SJCRH30 (cell line): ENCODE measurements at regions not wholly inside any gene's neighbourhood (a gene's known extent, or its start where the extent isn't known, plus 50 kb on each side); places are given as distances from the start of the nearest gene placed in this dataset.

Source experiments
- DNase-seq, 2 experiments: peaks; one replicate each; pipeline ENCODE4 v3.0.0-alpha.2; 2015 to 2020
- H3K27ac ChIP-seq: fragments of 250-450 bp; sonication (Bioruptor Pico); 2 replicates; pipeline ENCODE4 v1.5.1; 2020; ENCODE audit warnings: mild to moderate bottlenecking, moderate library complexity
- H3K27me3 ChIP-seq: fragments of 250-450 bp; sonication (Bioruptor Pico); 2 replicates; pipeline ENCODE4 v1.5.1; 2020; ENCODE audit warnings: mild to moderate bottlenecking, moderate library complexity
- H3K36me3 ChIP-seq: fragments of 250-450 bp; sonication (Bioruptor Pico); 2 replicates; pipeline ENCODE4 v1.5.1; 2020; ENCODE audit warnings: mild to moderate bottlenecking, moderate library complexity
- H3K4me1 ChIP-seq: fragments of 250-450 bp; sonication (Bioruptor Pico); 2 replicates; pipeline ENCODE4 v1.5.1; 2020; ENCODE audit warnings: mild to moderate bottlenecking, moderate library complexity
- H3K4me3 ChIP-seq: fragments of 250-450 bp; sonication (Bioruptor Pico); 2 replicates; pipeline ENCODE4 v1.5.1; 2020; ENCODE audit warnings: mild to moderate bottlenecking, moderate library complexity
- H3K9me3 ChIP-seq: fragments of 250-450 bp; sonication (Bioruptor Pico); replicated peaks from 2 replicates; pipeline ENCODE4 v1.5.1; 2020; ENCODE audit warnings: mild to moderate bottlenecking, moderate library complexity

- Histone ChIP-seq H3K4me3 (no peak overlapping the region), H3K27me3 (no peaks in the 10 kb centered on the region), H3K9me3 (no peaks in the 10 kb centered on the region), H3K36me3 (no peaks in the 10 kb centered on the region), H3K4me1 (no peaks in the 10 kb centered on the region), H3K27ac (no peak overlapping the region)
- no peak for DNase-seq
These were observed 696.9 kb downstream of the ZNF385D start for GRCh38 chr3:21054064-21054463.

GRCh38 chr3:21049334-21050062, 701.5 kb downstream of the ZNF385D start:
- Histone ChIP-seq H3K9me3 (no peaks in the 10 kb centered on the region), H3K27me3 (no peaks in the 10 kb centered on the region), H3K36me3 (no peaks in the 10 kb centered on the region)

GRCh38 chr3:21043139-21043538, 707.9 kb downstream of the ZNF385D start:
- no peaks in the 10 kb centered on the region for H3K36me3 ChIP-seq
- H3K9me3 ChIP-seq = no peaks in the 10 kb centered on the region
- H3K4me3 ChIP-seq = no peak overlapping the region
- H3K27ac ChIP-seq = no peak overlapping the region
- no peak for DNase-seq
- no peaks in the 10 kb centered on the region for H3K4me1 ChIP-seq
- no peaks in the 10 kb centered on the region for H3K27me3 ChIP-seq

More at GRCh38 chr3:21049334-21050062, 701.5 kb downstream of the ZNF385D start:
- DNase-seq = no peak
- Histone ChIP-seq H3K4me1 (no peaks in the 10 kb centered on the region), H3K4me3 (no peak overlapping the region), H3K27ac (no peak overlapping the region)

- no peaks in the 10 kb centered on the region for H3K9me3 ChIP-seq
- H3K4me1 ChIP-seq = no peaks in the 10 kb centered on the region
- no peak overlapping the region for H3K27ac ChIP-seq
- H3K27me3 ChIP-seq = no peaks in the 10 kb centered on the region
- H3K36me3 ChIP-seq = no peaks in the 10 kb centered on the region
- no peak overlapping the region for H3K4me3 ChIP-seq
- DNase-seq = no peak
These were observed 708.8 kb downstream of the ZNF385D start for GRCh38 chr3:21042184-21042583.

GRCh38 chr3:21041621-21042020, 709.4 kb downstream of the ZNF385D start:
- no peaks in the 10 kb centered on the region for H3K9me3 ChIP-seq
- no peaks in the 10 kb centered on the region for H3K4me1 ChIP-seq
- no peak overlapping the region for H3K27ac ChIP-seq
- no peaks in the 10 kb centered on the region for H3K36me3 ChIP-seq
- H3K4me3 ChIP-seq = no peak overlapping the region
- no peak for DNase-seq
- H3K27me3 ChIP-seq = no peaks in the 10 kb centered on the region

GRCh38 chr3:21036888-21037287, 714.1 kb downstream of the ZNF385D start:
- Histone ChIP-seq H3K27me3 (no peaks in the 10 kb centered on the region), H3K9me3 (no peaks in the 10 kb centered on the region), H3K36me3 (no peaks in the 10 kb centered on the region), H3K27ac (no peak overlapping the region), H3K4me1 (no peaks in the 10 kb centered on the region), H3K4me3 (no peak overlapping the region)
- DNase-seq = no peak

GRCh38 chr3:21028412-21028811, 722.6 kb downstream of the ZNF385D start:
- peak; percentile 3 to 31 for DNase-seq
- Histone ChIP-seq H3K27ac (no peak overlapping the region), H3K4me3 (no peak overlapping the region), H3K27me3 (no peaks in the 10 kb centered on the region; the same call in 1 of the 2 replicates), H3K9me3 (no peaks in the 10 kb centered on the region), H3K4me1 (no peaks in the 10 kb centered on the region), H3K36me3 (no peaks in the 10 kb centered on the region)

- Histone ChIP-seq H3K4me3 (no peak overlapping the region), H3K9me3 (no peaks in the 10 kb centered on the region), H3K27me3 (no peaks in the 10 kb centered on the region; the same call in 1 of the 2 replicates), H3K36me3 (no peaks in the 10 kb centered on the region), H3K4me1 (no peaks in the 10 kb centered on the region), H3K27ac (no peak overlapping the region)
- DNase-seq = no peak
These were observed 726.4 kb downstream of the ZNF385D start for GRCh38 chr3:21024563-21024962.

- H3K4me1 ChIP-seq = no peaks in the 10 kb centered on the region
- no peaks in the 10 kb centered on the region for H3K36me3 ChIP-seq
- H3K27me3 ChIP-seq = no peaks in the 10 kb centered on the region
- no peaks in the 10 kb centered on the region for H3K9me3 ChIP-seq
- H3K4me3 ChIP-seq = no peak overlapping the region
- no peak overlapping the region for H3K27ac ChIP-seq
- DNase-seq = no peak
These were observed 730.3 kb downstream of the ZNF385D start for GRCh38 chr3:21020681-21021080.

GRCh38 chr3:21020043-21020442, 731.0 kb downstream of the ZNF385D start:
- DNase-seq = no peak
- Histone ChIP-seq H3K9me3 (no peaks in the 10 kb centered on the region), H3K36me3 (no peaks in the 10 kb centered on the region), H3K4me1 (no peaks in the 10 kb centered on the region), H3K27ac (no peak overlapping the region), H3K4me3 (no peak overlapping the region), H3K27me3 (no peaks in the 10 kb centered on the region)

- Histone ChIP-seq H3K4me3 (no peak overlapping the region), H3K9me3 (no peaks in the 10 kb centered on the region), H3K36me3 (no peaks in the 10 kb centered on the region), H3K27ac (no peak overlapping the region), H3K27me3 (no peaks in the 10 kb centered on the region), H3K4me1 (no peaks in the 10 kb centered on the region)
- DNase-seq = peak in 1 of 2 experiments; percentile 13
These were observed 733.7 kb downstream of the ZNF385D start for GRCh38 chr3:21017115-21017852.

GRCh38 chr3:21013566-21013965, 737.4 kb downstream of the ZNF385D start:
- H3K36me3 ChIP-seq = no peaks in the 10 kb centered on the region
- no peaks in the 10 kb centered on the region for H3K4me1 ChIP-seq
- no peak overlapping the region for H3K4me3 ChIP-seq

GRCh38 chr3:20999661-21000060, 751.3 kb downstream of the ZNF385D start:
- H3K27me3 ChIP-seq = no peaks in the 10 kb centered on the region
- no peak overlapping the region for H3K27ac ChIP-seq
- no peaks in the 10 kb centered on the region for H3K4me1 ChIP-seq
- no peak overlapping the region for H3K4me3 ChIP-seq
- no peaks in the 10 kb centered on the region for H3K9me3 ChIP-seq
- H3K36me3 ChIP-seq = no peaks in the 10 kb centered on the region
- DNase-seq = no peak

More at GRCh38 chr3:21013566-21013965, 737.4 kb downstream of the ZNF385D start:
- Histone ChIP-seq H3K27ac (no peak overlapping the region), H3K9me3 (no peaks in the 10 kb centered on the region), H3K27me3 (no peaks in the 10 kb centered on the region)
- no peak for DNase-seq

- Histone ChIP-seq H3K27me3 (no peaks in the 10 kb centered on the region), H3K4me3 (no peak overlapping the region), H3K4me1 (no peaks in the 10 kb centered on the region), H3K27ac (no peak overlapping the region), H3K9me3 (no peaks in the 10 kb centered on the region), H3K36me3 (no peaks in the 10 kb centered on the region)
- no peak for DNase-seq
These were observed 753.8 kb downstream of the ZNF385D start for GRCh38 chr3:20997183-20997582.

GRCh38 chr3:20990896-20991295, 760.1 kb downstream of the ZNF385D start:
- H3K27ac ChIP-seq = no peak overlapping the region
- no peaks in the 10 kb centered on the region for H3K4me1 ChIP-seq
- DNase-seq = peak in 1 of 2 experiments; percentile 1
- H3K36me3 ChIP-seq = no peaks in the 10 kb centered on the region
- H3K9me3 ChIP-seq = no peaks in the 10 kb centered on the region
- no peaks in the 10 kb centered on the region for H3K27me3 ChIP-seq
- H3K4me3 ChIP-seq = no peak overlapping the region
